ENCODE measurements at regions not wholly inside any gene's neighbourhood (a gene's known extent, or its start where the extent isn't known, plus 50 kb on each side); places are given as distances from the start of the nearest gene placed in this dataset.

DNA sequence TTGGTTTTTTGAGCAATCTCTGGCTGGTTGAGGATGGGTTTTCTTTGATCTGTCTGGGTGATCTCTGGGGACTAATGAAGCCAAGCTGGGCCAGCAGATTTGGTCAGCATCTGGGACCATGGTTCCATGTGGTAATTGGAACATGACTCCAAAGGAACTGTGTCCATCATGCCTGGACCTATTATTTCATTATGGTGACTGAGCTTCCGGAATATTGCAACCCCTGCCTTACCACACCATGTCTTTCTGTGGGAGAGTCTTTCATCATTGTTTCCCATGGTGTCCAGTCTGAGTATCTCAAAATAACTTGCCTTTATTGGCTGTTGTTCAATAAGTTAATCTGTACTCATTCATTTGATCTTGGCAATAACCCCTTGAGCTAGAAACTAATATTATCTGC is 624.9 kb upstream of the TBX3 start:
- H3K4me1 Mint-ChIP-seq (ENCODE audit: unreplicated experiment) = no peaks in the 10 kb centered on the region
- no peaks in the 10 kb centered on the region for H3K36me3 Mint-ChIP-seq (ENCODE audit: unreplicated experiment)
- H3K27ac Mint-ChIP-seq (ENCODE audit: unreplicated experiment) = no peak overlapping the region
- H3K9me3 Mint-ChIP-seq (ENCODE audit: unreplicated experiment) = peaks cover under 1% of the 10 kb centered on the region
- TF ChIP-seq, protein P1, sequence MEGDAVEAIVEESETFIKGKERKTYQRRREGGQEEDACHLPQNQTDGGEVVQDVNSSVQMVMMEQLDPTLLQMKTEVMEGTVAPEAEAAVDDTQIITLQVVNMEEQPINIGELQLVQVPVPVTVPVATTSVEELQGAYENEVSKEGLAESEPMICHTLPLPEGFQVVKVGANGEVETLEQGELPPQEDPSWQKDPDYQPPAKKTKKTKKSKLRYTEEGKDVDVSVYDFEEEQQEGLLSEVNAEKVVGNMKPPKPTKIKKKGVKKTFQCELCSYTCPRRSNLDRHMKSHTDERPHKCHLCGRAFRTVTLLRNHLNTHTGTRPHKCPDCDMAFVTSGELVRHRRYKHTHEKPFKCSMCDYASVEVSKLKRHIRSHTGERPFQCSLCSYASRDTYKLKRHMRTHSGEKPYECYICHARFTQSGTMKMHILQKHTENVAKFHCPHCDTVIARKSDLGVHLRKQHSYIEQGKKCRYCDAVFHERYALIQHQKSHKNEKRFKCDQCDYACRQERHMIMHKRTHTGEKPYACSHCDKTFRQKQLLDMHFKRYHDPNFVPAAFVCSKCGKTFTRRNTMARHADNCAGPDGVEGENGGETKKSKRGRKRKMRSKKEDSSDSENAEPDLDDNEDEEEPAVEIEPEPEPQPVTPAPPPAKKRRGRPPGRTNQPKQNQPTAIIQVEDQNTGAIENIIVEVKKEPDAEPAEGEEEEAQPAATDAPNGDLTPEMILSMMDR (IDR thresholded peaks at IDR 0.05) = no peak
- no peak for DNase-seq (ENCODE audit: extremely low spot score, unreplicated experiment)
- peaks cover 8% of the 10 kb centered on the region for H3K27me3 Mint-ChIP-seq (ENCODE audit: unreplicated experiment)
- no peak overlapping the region for H3K4me3 Mint-ChIP-seq (ENCODE audit: unreplicated experiment)

DNA sequence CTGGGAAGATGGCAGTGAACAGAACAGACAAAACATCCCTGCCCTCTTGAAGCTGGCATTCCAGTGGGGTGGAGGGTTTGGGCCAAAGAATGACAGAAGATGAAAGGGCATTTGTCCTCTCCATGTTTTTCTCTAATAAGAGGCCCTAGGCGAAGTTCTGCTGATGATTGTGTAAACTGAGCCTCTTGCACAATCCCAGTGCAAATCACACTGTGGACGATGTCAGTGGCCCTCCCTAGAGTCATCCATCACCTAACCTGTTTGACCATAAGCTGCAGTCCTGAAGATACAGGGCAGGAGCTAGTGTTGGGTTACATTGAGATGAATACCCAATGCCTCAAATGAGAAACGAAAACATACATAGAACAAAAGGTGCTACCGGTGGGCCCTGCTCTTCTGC is 622.4 kb upstream of the TBX3 start:
- TF ChIP-seq, protein P1 (IDR thresholded peaks at IDR 0.05) = no peak
- H3K9me3 Mint-ChIP-seq (ENCODE audit: unreplicated experiment) = no peaks in the 10 kb centered on the region
- no peaks in the 10 kb centered on the region for H3K4me1 Mint-ChIP-seq (ENCODE audit: unreplicated experiment)
- peaks cover 8% of the 10 kb centered on the region for H3K27me3 Mint-ChIP-seq (ENCODE audit: unreplicated experiment)
- no peak overlapping the region for H3K27ac Mint-ChIP-seq (ENCODE audit: unreplicated experiment)
- no peaks in the 10 kb centered on the region for H3K36me3 Mint-ChIP-seq (ENCODE audit: unreplicated experiment)
- H3K4me3 Mint-ChIP-seq (ENCODE audit: unreplicated experiment) = no peak overlapping the region
- DNase-seq (ENCODE audit: extremely low spot score, unreplicated experiment) = no peak

DNA sequence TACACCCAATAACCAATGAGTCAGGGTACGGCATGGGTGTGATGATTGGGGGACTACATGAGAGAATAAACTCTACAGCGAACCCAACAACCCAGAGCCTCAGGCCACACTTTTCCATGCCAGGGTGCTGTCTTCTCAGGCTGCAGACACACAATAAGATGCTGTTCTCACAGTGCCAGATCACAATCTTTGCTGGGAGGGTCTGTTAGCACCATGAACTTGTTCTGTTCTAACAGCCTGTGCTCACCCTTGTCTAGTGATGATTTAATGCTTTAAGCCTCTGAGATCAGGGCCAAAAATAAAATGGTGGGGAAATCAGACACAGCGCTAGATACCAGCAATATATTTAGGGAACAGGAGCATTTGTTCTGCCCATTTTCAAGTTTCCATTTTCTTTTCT is 621.9 kb upstream of the TBX3 start:
- Mint-ChIP-seq H3K27me3 (ENCODE audit: unreplicated experiment) (peaks cover 8% of the 10 kb centered on the region), H3K4me1 (ENCODE audit: unreplicated experiment) (no peaks in the 10 kb centered on the region), H3K36me3 (ENCODE audit: unreplicated experiment) (no peaks in the 10 kb centered on the region), H3K4me3 (ENCODE audit: unreplicated experiment) (no peak overlapping the region), H3K9me3 (ENCODE audit: unreplicated experiment) (no peaks in the 10 kb centered on the region), H3K27ac (ENCODE audit: unreplicated experiment) (no peak overlapping the region)
- TF ChIP-seq, protein P1 (IDR thresholded peaks at IDR 0.05) = no peak
- no peak for DNase-seq (ENCODE audit: extremely low spot score, unreplicated experiment)

DNA sequence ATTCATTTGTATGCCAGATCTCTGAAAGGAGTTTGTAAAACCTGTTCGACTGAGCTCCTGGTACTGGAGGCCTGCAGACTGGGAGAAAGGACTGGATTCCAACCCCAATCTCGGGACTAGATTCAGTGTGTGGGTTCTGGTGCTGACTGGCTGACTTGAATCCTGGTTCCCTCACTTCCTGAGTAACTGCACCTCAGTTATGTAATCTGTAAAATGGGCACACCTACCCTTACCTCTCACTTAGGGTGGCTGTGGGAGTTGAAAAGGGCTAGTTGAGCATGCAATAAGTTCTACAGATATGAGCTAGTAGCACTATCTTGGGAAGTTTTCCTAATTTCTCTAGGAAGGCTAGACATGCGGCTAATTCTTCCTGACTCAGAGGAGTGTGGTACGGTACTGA is 621.3 kb upstream of the TBX3 start:
- peaks cover 11% of the 10 kb centered on the region for H3K27me3 Mint-ChIP-seq (ENCODE audit: unreplicated experiment)
- no peaks in the 10 kb centered on the region for H3K9me3 Mint-ChIP-seq (ENCODE audit: unreplicated experiment)
- TF ChIP-seq, protein P1 (IDR thresholded peaks at IDR 0.05) = no peak
- no peak overlapping the region for H3K4me3 Mint-ChIP-seq (ENCODE audit: unreplicated experiment)
- DNase-seq (ENCODE audit: extremely low spot score, unreplicated experiment) = no peak
- H3K27ac Mint-ChIP-seq (ENCODE audit: unreplicated experiment) = no peak overlapping the region
- H3K4me1 Mint-ChIP-seq (ENCODE audit: unreplicated experiment) = no peaks in the 10 kb centered on the region
- H3K36me3 Mint-ChIP-seq (ENCODE audit: unreplicated experiment) = no peaks in the 10 kb centered on the region

DNA sequence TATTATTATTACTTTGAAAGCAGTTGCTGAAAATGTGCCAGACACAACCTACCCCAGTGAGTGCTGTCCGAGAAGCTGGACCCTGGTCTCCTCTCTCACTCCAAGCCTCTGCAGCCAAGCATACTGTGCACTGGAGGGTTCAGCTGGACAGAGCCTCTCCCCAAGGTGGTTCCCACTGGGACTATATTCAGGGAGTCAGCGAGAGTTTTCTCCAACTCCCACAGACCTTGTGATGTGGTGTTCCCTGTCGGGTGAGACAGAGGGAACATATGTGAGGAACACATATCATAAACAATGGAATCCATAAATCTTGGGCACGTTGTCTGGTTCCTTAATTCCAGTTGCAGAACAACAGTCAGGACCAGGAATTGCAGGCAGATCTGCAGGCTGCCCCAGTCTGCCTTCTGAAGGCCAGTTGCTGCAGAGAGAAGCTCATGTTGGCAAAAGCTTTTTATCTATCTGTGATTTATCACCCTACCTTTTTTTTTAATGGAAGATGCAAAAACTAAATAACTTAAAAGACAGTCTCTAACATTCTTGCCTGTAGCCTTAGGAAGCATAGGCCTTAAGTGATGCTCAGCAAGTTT is 619.8 kb upstream of the TBX3 start:
- Mint-ChIP-seq H3K27me3 (ENCODE audit: unreplicated experiment) (peaks cover 7% of the 10 kb centered on the region), H3K4me1 (ENCODE audit: unreplicated experiment) (no peaks in the 10 kb centered on the region), H3K27ac (ENCODE audit: unreplicated experiment) (no peak overlapping the region), H3K9me3 (ENCODE audit: unreplicated experiment) (no peaks in the 10 kb centered on the region), H3K4me3 (ENCODE audit: unreplicated experiment) (no peak overlapping the region), H3K36me3 (ENCODE audit: unreplicated experiment) (no peaks in the 10 kb centered on the region)
- TF ChIP-seq, protein P1 (IDR thresholded peaks at IDR 0.05) = no peak
- no peak for DNase-seq (ENCODE audit: extremely low spot score, unreplicated experiment)
